LoVo (cell line): ENCODE measurements at regions not wholly inside any gene's neighbourhood (a gene's known extent, or its start where the extent isn't known, plus 50 kb on each side); places are given as distances from the start of the nearest gene placed in this dataset.
"Not testable (repeated sequence)": the region's sequence is repeated elsewhere in the genome, so short reads cannot be mapped to it uniquely, and the experiment has no call there.

Experiments used
- DNase-seq: peaks from one replicate; pipeline ENCODE4 v3.0.0-alpha.2; 2016; ENCODE audit warnings: low spot score

- DNase-seq = no peak
These were observed 125.7 kb upstream of the MTHFD1L start for GRCh38 chr6:150739711-150740349.

GRCh38 chr6:150740453-150740852 is 125.0 kb upstream of the MTHFD1L start:
- DNase-seq = no peak

GRCh38 chr6:150741633-150742200 is 123.8 kb upstream of the MTHFD1L start:
- no peak for DNase-seq

DNA sequence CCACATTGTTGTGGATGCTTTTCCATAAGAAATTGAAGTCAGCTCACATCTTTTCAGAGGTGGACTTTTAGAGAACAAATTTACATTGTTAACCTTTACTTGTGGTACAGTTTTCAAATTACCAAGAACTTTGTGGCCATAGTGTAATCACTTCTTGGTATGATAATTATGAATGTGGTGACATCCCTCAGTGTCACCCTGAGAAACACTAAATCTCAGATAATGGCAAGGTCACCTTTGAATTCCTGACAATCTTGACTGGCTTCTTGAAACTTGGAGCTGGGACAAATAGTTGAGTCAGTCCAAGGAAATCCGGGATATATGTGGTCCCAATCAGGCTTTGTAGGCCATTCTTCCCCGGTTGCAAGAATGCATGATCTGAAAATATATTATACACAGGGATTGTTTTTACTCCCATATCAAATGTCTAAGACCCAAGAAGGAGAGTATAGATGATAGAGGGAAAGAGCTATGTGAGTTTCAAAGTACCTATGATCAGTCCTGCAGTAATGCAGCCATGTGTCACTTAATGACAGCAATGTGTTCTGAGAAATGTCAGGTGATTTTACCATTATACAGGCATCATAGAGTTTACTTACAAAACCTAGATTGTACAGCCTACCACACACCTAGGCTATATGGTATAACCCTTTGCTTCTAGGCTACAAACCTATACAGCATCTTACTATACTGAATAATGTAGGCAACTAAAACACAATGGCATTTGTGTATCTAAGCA is 120.8 kb upstream of the MTHFD1L start:
- no peak for DNase-seq

DNA sequence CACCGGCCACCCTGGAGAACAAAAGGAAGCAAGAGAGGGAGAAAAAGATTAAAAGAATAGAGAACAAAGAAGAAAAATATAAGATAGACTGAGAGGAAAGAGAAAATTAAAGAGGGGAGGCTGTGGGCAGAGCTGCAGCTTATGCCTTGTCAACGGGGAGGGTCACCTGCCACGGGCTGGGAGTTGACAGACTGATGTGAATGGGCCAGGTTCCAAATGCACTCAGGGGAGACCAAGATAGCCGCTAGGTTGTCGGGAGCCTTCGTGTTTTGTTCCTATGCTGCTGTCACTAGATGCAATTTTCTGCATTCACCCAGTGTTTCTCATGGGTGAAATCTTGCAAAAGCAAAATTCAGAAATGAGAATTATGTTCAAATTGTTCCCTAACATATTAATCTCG is 119.6 kb upstream of the MTHFD1L start:
- DNase-seq = no peak

GRCh38 chr6:150747155-150747554 is 118.3 kb upstream of the MTHFD1L start:
- DNase-seq = no peak

DNA sequence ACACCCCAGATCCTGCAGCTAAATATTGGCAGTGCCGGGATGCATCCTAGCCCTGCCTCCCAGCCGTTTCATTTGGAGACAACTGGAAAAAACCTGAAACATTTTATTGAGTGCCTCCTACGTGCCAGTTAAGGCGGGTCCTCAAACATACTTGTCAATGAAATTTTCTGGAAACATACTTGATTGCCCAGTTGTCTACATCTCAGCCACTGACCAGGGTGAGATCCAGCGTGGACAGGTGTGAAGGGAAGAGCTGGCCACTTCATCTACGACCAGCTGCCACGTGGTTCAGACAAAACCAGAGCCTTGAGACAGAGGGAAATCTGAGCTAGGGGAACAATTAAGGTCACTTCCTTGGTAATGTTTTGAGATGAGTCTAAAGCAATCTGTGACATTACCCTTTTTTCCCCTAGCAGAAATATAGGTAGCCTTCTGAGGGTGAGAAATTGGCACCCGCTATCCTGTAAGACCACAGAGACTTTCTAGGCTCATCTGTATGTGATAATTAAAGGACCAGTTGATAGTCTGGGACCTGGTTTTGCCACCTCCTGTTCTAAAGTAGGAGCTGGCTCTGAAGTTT is 116.3 kb upstream of the MTHFD1L start:
- DNase-seq = no peak

- peak; percentile 36 for DNase-seq
These were observed 114.2 kb upstream of the MTHFD1L start for GRCh38 chr6:150751296-150751695.

GRCh38 chr6:150752409-150752808 is 113.1 kb upstream of the MTHFD1L start:
- DNase-seq = no peak

DNA sequence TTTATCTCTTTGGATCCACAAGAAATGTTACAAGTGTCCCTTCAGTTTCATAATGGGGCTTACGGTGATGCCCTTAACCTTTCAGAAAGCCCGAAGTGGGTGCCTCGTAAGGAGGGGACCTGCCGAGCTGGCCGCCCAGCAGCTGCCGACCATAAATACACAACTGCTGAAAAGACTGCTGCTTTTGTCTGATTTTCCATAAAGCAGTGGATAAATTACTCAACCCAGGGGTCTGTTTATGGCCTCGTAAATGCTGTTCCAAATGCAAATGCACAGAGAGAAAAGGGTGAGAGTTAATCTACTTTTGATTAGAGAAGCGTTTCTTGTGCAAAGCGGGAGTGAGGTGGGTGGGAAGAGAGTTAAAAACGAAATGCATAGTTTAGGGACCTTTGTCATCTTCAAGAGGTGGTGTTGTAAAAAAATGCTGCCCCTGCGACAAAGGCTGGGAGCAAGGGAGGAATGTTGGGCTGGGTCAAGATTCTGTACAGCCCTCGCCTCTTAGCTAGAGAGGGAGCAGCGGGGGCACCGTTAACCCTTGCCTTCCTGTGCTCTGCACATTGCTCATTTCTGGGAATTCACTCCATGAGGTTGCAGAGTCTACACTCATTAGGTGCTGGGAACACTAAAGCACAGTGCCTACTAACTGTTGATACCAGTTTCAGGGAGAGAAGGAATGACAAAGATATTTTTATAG is 112.0 kb upstream of the MTHFD1L start:
- peak; percentile 38 for DNase-seq

DNA sequence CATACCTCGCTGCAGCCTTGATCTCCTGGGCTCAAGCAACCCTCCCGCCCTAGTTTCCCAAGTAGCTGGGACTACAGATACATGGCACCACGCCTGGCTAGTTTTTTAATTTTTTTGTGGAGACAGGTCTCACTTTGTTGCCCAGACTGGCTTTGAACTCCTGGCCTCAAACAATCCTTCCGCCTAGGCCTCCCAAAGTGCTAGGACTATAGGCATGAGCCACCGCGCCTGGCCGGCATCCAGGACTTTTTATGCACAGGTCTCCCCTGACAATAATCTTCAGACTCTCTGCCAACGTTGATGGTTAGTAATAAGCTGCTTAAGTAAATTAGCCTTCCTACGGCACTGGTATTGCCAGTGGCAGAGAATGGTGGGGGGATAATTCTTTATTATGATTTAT is 110.5 kb upstream of the MTHFD1L start:
- no peak for DNase-seq

DNA sequence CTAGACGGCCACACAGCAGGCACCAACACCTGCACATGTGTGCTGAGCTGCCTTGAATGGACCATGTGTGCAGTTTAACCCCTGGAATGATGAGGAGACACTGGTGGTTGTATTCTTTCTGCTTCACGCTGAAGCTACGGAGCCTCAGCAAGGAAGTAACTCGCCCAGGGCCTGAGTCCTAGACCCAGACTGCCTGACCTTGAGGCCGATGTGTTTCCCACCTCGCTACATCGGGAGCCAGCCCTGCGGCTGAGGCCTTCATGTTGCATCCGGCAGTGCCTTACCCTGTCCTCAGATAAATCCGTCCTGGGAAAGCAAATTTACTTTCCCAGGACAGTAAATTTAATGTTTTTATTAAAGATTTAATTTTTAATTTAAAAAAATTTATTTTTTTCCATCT is 110.0 kb upstream of the MTHFD1L start:
- no peak for DNase-seq

DNA sequence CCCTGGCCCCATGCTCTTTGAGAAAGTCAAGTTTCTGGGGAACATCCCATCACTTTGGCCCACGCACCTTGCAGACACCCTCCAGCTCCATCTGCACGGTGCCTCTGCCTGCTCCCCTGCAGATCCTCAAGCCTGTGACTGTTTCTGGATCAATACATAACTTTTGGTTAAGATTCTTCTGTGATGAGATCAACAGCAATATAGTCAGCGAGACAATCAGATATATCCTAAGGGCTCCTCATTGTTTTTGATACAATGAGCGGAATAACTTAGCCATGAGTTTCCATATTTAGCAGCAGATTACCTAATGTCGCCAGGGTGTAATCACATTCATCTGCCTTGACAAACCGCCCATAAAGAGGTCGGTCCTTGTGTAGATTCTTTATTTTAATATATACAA is 109.3 kb upstream of the MTHFD1L start:
- DNase-seq = no peak

DNA sequence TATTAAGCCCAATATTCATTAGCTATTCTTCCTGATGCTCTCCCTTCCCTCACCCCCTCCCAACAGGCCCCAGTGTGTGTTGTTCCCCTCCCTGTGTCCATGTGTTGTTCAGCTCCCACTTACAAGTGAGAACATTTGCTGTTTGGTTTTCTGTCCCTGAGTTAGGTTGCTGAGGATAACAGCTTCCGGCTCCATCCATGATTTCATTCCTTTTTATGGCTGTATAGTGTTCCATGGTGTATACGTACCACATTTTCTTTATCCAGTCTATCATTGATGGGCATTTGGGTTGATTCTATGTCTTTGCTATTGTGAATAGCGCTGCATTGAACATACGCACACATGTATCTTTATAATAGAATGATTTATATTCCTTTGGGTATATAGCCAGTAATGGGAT is 107.7 kb upstream of the MTHFD1L start:
- DNase-seq = not testable (repeated sequence)

- DNase-seq = no peak
These were observed 106.0 kb upstream of the MTHFD1L start for GRCh38 chr6:150759483-150759882.

DNA sequence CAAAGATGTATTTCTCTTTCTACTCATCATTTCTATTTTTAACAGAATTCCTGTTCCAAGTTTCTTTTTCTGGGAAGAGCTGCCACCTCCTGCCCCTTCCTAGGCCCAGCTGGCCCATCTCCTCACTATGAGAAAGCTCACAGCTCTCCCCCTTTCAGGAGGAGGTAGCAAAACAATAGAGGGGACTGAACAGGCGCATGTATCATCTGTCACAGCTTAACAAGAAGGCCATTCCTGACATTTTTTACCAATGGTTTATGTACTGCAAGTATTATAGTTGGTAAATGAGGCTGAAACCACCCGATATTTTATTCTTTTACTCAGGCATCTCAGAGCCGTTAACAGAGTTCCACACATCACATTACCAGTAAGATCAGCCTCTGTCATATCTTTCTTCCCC is 103.7 kb upstream of the MTHFD1L start:
- DNase-seq = no peak

- no peak for DNase-seq
These were observed 101.0 kb upstream of the MTHFD1L start for GRCh38 chr6:150764334-150765066.

DNA sequence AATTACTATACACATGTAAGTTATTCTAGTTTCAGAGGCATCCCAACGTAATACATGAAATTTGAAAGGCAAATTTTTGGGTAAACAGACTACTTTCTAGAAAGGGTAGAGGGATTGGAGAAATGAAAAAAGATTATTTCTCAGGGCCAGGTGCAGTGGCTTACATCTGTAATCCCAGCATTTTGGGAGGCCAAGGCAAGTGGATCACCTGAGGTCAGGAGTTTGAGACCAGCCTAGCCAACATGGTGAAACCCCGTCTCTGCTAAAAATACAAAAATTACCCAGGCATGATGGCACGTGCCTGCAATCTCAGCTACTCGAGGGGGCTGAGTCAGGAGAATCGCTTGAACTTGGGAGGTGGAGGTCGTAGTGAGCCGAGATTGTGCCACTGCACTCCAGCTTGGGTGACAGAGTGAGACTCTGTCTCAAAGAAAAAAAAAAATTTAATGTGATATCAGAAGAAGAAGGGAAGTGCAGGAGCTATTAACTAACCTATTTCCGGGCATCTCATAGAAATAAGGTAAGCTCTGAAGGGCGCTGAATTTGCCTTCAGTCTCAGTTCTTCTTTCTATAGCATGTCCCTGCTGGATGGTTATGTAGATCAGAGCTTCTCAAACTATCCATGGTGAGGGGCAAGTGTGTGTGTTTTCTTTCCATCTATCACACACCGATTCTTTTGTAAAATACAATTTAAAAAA is 100.3 kb upstream of the MTHFD1L start:
- DNase-seq = no peak

GRCh38 chr6:150766201-150766997 is 99.1 kb upstream of the MTHFD1L start:
- DNase-seq = no peak

- no peak for DNase-seq
These were observed 98.3 kb upstream of the MTHFD1L start for GRCh38 chr6:150767161-150767560.
